Activated T-cell treated with anti-CD3 and anti-CD28 coated beads, Interleukin-2, amount 50 U/mL, for 48 hours (primary cell): ENCODE measurements at regions not wholly inside any gene's neighbourhood (a gene's known extent, or its start where the extent isn't known, plus 50 kb on each side); places are given as distances from the start of the nearest gene placed in this dataset.

ENCODE experiments used
- DNase-seq, 2 experiments: peaks; one replicate each; pipeline ENCODE4 v3.0.0-alpha.2; 2020

GRCh38 chr5:27652505-27652904, 614.1 kb upstream of the CDH9 start:
- DNase-seq = no peak

DNA sequence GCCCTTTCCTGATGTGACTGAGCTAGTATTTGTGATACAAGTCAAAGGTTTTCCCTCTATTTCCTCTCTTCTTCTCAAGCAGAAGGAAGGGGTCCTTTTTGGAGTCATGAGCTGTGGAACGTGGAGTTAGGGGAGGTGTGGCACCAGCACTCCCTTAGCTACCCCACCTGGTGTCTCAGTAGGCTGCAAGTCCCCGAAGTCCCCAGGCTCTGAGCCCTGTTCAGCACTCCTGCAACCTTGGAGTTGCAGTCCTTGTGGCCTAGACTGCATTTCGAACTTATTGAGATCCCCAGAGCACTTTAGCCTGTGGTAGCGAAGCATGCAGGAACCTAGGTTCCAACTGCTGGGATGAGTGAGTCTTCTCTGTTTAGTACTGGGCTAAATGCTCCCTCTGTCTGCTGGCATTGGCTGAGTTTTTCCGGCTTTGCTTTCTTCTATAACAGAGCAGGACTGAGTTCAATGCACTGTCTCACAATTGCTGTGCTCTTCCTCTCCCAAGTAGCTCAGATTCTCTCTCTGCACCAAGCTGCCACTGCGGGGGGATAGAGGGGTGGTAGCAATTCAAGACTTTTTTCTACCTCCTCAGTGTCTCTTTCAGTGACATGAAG, 600.7 kb upstream of the CDH9 start:
- DNase-seq = no peak

DNA sequence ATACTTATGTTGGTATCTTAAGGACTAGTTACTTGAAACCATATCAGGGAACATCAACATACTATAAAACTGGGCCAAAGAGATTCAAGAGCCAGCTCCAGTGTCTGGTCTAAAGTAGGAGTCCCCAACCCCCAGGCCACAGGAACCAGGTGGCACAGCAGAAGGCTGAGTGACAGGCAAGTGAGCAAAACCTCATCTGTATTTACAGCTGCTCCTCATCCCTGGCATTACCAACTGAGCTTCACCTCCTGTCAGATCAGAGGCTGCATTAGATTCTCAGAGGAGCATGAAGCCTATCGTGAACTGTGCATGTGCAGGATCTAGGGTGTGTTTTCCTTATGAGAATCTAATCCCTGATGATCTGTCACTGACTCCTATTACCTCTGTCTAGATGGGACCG, 581.6 kb upstream of the CDH9 start:
- no peak for DNase-seq

DNA sequence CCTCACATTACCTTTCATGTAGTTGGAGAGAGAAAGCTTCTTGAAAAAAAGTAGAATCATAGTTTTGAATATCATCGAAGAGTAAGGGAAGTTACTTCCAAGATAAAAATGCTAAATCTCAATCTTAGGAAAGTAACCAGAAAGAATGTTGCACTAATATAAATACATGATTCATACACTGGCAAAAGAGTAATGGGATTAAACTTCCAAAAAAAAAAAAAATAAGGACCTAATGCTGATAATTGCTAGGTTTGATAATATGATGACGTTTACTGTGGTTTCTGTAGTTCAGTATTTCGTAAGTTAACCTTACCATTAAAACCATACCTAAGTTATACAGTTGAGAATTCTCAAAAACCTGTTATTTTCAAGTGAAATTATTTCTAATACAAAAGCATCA, 573.8 kb upstream of the CDH9 start:
- DNase-seq = no peak

DNA sequence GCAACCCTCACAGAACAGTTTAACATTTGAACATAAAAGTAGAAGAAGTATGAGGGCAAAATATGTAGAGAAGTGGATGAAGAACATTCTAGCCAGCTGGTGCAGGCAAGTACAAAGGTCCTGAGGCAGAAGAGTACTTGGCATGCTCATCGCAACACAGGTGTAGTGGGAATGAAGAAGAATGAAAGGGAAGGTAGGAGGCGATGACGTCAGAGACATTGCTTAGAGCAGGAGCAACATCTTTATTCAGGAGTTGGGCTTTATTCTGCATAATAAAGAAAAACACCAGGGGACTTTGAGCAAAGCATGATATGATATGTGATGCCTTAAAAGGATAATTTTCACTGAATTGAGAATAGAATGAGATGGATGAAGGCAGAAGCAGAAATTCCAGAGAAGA, 570.6 kb upstream of the CDH9 start:
- no peak for DNase-seq

DNA sequence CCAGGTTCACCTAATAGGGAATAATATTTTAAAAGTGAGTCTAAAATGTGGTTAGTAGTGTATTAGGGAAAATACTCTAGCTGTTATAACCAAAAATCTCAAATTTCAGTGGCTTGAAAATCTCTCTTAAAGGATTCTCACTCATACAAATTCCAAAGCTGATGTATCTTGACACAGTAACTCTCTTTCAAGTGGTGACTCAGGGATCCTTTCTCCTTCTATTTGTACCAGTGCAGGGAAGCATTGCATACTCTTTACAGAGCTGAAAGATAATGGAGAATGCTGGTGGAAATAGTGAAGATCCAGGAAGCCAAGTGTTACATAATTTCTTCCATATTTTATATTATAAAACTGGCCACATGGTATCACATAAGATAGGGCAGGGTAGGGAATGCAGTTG, 560.2 kb upstream of the CDH9 start:
- no peak for DNase-seq

GRCh38 chr5:27594141-27594540, 555.8 kb upstream of the CDH9 start:
- DNase-seq = no peak

GRCh38 chr5:27592231-27592630, 553.8 kb upstream of the CDH9 start:
- DNase-seq = no peak

DNA sequence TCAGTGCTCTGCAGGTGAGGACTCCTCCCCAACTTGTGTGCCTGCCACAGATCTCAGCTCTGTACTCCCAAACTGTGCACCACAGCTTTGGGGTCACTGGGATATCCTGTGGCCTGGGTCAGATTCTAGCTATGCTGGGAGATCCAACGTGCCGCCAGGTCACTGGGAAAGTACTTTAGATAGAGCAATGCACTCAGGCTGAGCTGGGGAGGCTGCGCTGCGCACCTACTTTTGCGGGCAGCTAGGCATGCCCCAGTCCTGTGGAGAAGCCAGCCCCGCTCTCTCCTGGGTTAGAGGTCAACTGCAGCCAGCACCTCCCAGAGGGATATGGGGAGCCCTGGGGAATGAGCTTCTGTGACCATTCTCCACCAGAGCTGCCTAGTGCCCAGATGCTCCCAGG, 552.1 kb upstream of the CDH9 start:
- DNase-seq = no peak

DNA sequence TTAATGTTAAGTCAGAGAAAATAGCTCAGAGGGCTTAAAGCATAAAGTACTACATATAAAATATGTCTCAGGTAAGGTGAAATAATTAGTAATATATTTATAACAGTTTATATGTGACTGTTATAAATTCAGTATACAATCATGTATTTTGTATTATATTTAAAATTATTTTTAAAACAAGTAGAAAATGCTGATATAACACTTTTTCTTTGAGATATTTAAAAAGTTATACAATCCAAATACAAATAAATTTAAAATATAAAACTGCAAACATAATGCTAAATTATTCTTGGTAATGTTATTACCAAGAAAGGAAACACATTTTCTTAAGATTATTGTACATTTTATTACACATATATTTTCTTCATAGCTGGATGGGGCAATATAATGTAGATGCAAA, 539.9 kb upstream of the CDH9 start:
- no peak for DNase-seq

DNA sequence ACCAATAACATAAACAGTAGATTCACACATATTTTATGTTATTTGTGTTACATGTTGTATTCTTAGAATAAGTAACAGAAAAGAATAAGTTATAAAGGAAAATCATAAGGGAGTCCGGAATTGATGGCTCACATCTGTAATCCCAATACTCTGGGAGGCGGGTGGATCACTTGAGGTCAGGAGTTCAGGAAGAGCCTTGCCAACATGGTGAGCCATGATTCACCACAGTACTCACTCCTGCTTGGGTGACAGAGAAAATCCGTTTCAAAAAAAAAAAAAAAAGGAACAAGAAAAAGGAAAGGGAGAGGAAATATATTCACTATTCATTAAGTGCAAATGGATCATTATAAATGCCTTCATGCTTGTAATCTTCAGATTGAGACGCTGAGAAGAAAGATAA, 533.3 kb upstream of the CDH9 start:
- DNase-seq = no peak

- no peak for DNase-seq
Measured at GRCh38 chr5:27568811-27569210, 530.4 kb upstream of the CDH9 start.

DNA sequence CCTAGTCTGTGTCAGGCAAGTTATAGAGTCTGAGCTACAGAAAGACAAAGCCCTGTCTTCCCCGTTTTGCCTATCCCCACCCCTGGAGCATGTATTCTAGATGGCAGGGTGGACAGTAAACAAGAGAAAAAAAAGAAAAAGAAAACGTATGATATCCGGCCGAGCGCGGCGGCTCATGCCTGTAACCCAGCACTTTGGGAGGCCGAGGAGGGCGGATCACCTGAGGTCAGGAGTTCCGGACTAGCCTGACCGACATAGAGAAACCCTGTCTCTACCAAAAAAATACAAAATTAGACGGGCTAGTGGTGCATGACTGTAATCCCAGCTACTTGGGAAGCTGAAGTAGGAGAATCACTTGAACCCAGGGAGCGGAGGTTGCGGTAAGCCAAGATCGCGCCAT, 523.0 kb upstream of the CDH9 start:
- no peak for DNase-seq

GRCh38 chr5:27548484-27548883, 510.1 kb upstream of the CDH9 start:
- no peak for DNase-seq

- DNase-seq = no peak
Measured at GRCh38 chr5:27535031-27535557, 496.7 kb upstream of the CDH9 start.

GRCh38 chr5:27532305-27532704, 493.9 kb upstream of the CDH9 start:
- no peak for DNase-seq

DNA sequence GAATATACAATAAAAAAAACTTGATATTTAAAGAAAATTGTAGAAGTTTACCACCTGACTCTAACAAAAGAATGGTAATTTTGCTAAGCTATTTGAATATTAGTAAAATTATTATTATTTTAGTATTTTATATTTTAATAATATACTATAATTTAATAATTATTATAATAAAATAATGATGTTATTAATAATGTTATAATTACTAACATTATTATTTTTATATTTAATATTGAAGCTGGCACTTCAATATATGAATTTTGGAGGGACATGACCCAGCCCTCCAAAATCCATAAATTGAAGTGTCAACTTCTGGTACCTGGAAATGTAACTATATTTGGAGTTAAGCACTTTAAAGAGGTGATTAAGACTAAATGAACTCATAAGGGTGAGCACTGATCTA, 486.1 kb upstream of the CDH9 start:
- no peak for DNase-seq

DNA sequence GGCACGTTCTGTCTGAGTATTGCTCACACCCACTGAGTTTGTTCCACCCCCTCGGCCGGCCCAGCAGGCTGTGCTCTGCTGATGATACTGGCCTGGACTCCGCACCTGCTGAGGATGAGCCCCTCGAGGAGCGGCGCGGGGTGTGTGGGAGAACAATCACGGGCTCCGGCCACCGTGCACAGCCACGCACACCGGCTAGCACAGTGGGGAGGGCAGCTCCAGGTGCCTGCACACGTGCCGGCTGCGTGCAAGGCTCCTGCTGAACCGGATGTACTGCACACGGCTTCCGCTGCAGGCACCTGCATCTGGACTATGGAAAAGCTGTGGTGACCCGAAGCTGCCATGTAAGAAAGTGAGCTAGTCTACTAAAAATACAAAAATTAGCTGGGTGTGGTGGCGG, 485.2 kb upstream of the CDH9 start:
- DNase-seq = no peak

DNA sequence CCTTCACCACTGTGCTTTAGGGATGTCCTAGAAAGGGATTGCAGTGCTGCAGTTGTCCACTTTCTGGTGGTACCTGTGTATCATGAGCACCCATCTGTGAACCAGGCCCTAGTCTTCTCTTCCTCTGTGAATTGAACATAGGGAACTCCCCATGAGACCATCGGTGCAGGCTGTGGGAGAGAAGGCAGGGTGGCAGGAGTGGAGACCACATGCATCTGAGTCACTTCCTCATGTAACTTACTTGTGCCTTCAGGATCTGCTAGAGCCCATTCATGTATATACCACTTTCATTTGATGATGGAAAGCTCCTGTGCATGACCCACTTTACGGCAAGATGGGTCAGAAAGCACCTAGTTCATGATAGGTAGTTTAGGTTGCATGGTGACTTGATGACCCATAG, 478.1 kb upstream of the CDH9 start:
- DNase-seq = no peak

- no peak for DNase-seq
Measured at GRCh38 chr5:27511061-27511460, 472.7 kb upstream of the CDH9 start.

- DNase-seq = no peak
Measured at GRCh38 chr5:27503813-27504212, 465.4 kb upstream of the CDH9 start.

DNA sequence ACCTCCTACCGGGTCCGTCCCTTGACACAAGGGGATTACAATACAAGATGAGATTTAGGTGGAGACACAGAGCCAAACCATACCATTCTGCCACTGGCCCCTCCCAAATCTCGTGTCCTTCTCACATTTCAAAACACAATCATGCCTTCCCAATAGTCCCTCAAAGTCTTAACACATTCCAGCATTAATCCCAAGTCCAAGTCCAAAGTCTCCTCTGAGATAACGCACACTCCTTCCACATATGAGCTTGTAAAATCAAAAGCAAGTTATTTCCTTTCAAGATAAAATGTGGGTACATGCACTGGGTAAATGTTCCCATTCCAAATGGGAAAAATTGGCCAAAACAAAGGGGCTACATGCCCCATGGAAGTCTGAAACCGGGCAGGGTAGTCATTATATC, 463.9 kb upstream of the CDH9 start:
- no peak for DNase-seq

- DNase-seq = no peak
Measured at GRCh38 chr5:27497491-27497890, 459.1 kb upstream of the CDH9 start.

DNA sequence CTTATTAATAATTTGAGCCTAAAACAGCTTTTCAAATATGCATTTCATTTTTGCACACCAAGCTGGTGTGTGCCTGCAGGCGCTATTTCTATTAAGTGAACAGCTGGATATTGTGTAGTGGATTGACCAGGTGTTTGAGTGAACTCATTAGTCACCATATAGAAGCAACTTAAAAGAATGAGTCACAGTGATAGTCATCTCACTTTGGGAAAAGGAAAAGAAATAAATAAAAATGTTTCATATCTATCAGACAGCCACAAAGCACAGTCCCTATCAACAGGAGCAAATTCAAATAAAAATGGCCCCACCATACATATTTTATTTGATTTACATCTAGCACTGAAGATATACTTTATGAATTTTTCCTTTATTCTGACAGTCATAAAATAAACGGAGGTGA, 456.5 kb upstream of the CDH9 start:
- DNase-seq = no peak

DNA sequence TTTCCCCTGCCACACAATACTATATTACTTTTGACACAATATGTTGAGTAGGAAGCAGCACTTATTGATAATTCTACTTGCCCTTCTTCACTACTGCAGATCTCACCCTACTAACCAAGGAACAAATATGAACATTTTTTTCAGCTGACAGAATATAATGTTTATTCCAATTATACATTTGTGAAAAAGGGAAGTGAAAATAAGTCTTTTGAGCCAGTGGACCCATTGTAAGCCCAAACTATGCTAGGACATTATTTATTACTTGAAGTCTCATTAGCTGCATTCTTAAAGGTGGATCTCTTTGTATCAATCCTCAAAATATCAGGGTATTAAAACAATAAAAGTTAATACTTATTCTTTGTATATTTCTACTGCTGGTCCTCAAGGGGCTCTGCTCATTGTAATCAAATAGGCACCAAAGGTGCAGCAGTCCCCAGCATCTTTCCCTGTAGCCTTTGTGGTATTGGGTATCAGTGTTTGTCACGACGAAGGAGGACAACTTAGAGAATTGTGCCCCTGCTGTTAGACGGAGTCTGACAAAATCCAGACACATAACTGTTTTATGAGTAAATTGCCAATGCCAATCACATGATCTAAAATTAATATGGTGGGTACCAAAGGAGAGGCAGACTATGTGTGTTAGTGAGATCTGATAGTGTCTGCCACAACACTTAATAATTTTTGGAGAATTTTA, 453.5 kb upstream of the CDH9 start:
- no peak for DNase-seq
